C4-2B (cell line): ENCODE measurements at regions not wholly inside any gene's neighbourhood (a gene's known extent, or its start where the extent isn't known, plus 50 kb on each side); places are given as distances from the start of the nearest gene placed in this dataset.
"Not testable (repeated sequence)": the region's sequence is repeated elsewhere in the genome, so short reads cannot be mapped to it uniquely, and the experiment has no call there.

Source experiments
- ZFX ChIP-seq: fragments of 450-650 bp; IDR thresholded peaks from 2 replicates; pipeline ENCODE4 v1.6.1; 2017
- TF ChIP-seq, protein P1 (sequence below): fragments of 450-650 bp; conservative IDR thresholded peaks from 2 replicates; pipeline ENCODE4 v1.5.1; 2017; ENCODE audit warnings: mild to moderate bottlenecking

DNA sequence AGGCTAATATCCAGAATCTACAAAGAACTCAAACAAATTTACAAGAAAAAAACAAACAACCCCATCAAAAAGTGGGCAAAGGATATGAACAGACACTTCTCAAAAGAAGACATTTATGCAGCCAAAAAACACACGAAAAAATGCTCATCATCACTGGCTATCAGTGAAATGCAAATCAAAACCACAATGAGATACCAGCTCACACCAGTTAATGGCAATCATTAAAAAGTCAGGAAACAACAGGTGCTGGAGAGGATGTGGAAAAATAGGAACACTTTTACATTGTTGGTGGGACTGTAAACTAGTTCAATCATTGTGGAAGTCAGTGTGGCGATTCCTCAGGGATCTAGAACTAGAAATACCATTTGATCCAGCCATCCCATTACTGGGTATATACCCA lies 73.0 kb upstream of the CCT8L2 start:
- TF ChIP-seq, protein P1, sequence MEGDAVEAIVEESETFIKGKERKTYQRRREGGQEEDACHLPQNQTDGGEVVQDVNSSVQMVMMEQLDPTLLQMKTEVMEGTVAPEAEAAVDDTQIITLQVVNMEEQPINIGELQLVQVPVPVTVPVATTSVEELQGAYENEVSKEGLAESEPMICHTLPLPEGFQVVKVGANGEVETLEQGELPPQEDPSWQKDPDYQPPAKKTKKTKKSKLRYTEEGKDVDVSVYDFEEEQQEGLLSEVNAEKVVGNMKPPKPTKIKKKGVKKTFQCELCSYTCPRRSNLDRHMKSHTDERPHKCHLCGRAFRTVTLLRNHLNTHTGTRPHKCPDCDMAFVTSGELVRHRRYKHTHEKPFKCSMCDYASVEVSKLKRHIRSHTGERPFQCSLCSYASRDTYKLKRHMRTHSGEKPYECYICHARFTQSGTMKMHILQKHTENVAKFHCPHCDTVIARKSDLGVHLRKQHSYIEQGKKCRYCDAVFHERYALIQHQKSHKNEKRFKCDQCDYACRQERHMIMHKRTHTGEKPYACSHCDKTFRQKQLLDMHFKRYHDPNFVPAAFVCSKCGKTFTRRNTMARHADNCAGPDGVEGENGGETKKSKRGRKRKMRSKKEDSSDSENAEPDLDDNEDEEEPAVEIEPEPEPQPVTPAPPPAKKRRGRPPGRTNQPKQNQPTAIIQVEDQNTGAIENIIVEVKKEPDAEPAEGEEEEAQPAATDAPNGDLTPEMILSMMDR: not testable (repeated sequence)
- not testable (repeated sequence) for TF ChIP-seq ZFX
